Superior temporal gyrus (tissue), 1 donor: ENCODE measurements at regions not wholly inside any gene's neighbourhood (a gene's known extent, or its start where the extent isn't known, plus 50 kb on each side); places are given as distances from the start of the nearest gene placed in this dataset.

Experiments used
- DNase-seq: peaks from one replicate; pipeline ENCODE4 v3.0.0-alpha.2; 2016; ENCODE audit errors: extremely low spot score

- DNase-seq: no peak
These were observed 588.0 kb downstream of the PRELID2 start for GRCh38 chr5:145246961-145247744.

GRCh38 chr5:145246379-145246778 is 588.8 kb downstream of the PRELID2 start:
- no peak for DNase-seq

- DNase-seq: no peak
These were observed 589.8 kb downstream of the PRELID2 start for GRCh38 chr5:145245354-145245753.

- DNase-seq: no peak
These were observed 590.4 kb downstream of the PRELID2 start for GRCh38 chr5:145244788-145245187.

- no peak for DNase-seq
These were observed 590.9 kb downstream of the PRELID2 start for GRCh38 chr5:145244251-145244650.

- DNase-seq: no peak
These were observed 592.1 kb downstream of the PRELID2 start for GRCh38 chr5:145243016-145243415.

GRCh38 chr5:145242551-145242950 is 592.6 kb downstream of the PRELID2 start:
- DNase-seq: no peak

- DNase-seq: peak; percentile 40
These were observed 597.3 kb downstream of the PRELID2 start for GRCh38 chr5:145237843-145238242.

GRCh38 chr5:145236983-145237382 is 598.2 kb downstream of the PRELID2 start:
- DNase-seq: no peak

- DNase-seq: peak; percentile 37
These were observed 599.0 kb downstream of the PRELID2 start for GRCh38 chr5:145236127-145236526.

- DNase-seq: no peak
These were observed 601.7 kb downstream of the PRELID2 start for GRCh38 chr5:145233461-145233860.

- DNase-seq: no peak
These were observed 604.4 kb downstream of the PRELID2 start for GRCh38 chr5:145230781-145231180.

- no peak for DNase-seq
These were observed 606.6 kb downstream of the PRELID2 start for GRCh38 chr5:145228564-145228963.

- DNase-seq: no peak
These were observed 607.3 kb downstream of the PRELID2 start for GRCh38 chr5:145227881-145228280.

- DNase-seq: no peak
These were observed 608.4 kb downstream of the PRELID2 start for GRCh38 chr5:145226726-145227125.

GRCh38 chr5:145225529-145225928 is 609.6 kb downstream of the PRELID2 start:
- no peak for DNase-seq

- no peak for DNase-seq
These were observed 611.6 kb downstream of the PRELID2 start for GRCh38 chr5:145223582-145223981.

GRCh38 chr5:145222622-145223021 is 612.5 kb downstream of the PRELID2 start:
- no peak for DNase-seq

- no peak for DNase-seq
These were observed 613.7 kb downstream of the PRELID2 start for GRCh38 chr5:145221416-145221815.

GRCh38 chr5:145220481-145220880 is 614.7 kb downstream of the PRELID2 start:
- DNase-seq: no peak

- DNase-seq: no peak
These were observed 616.2 kb downstream of the PRELID2 start for GRCh38 chr5:145218982-145219381.

- no peak for DNase-seq
These were observed 617.1 kb downstream of the PRELID2 start for GRCh38 chr5:145218019-145218418.

GRCh38 chr5:145210020-145210419 is 625.1 kb downstream of the PRELID2 start:
- DNase-seq: no peak

GRCh38 chr5:145205546-145205945 is 629.6 kb downstream of the PRELID2 start:
- DNase-seq: no peak
